ENCODE measurements at regions not wholly inside any gene's neighbourhood (a gene's known extent, or its start where the extent isn't known, plus 50 kb on each side); places are given as distances from the start of the nearest gene placed in this dataset.

- H3K9ac ChIP-seq (ENCODE audit: control insufficient read depth, extremely low read depth, insufficient read depth, low read length) = no peak overlapping the region
- no peak overlapping the region for H3K4me3 ChIP-seq (ENCODE audit: control insufficient read depth in 2 of 3, extremely low read depth in 1 of 3, insufficient read depth in 2 of 3, low read depth in 1 of 3, low read length in 3 of 3)
- DNase-seq (ENCODE audit: low read depth, low spot score) (no peak), FAIRE-seq (no peak)
- H3K4me1 ChIP-seq (ENCODE audit: control insufficient read depth, extremely low read depth, insufficient read depth, low read length) = no peaks in the 10 kb centered on the region
- H3K9me3 ChIP-seq (ENCODE audit: control insufficient read depth, low read depth, low read length) = no peaks in the 10 kb centered on the region
- no peaks in the 10 kb centered on the region for H3K36me3 ChIP-seq (ENCODE audit: control insufficient read depth in 2 of 2, extremely low read depth in 1 of 2, insufficient read depth in 2 of 2, low read length in 2 of 2)
- dilution Hi-C loops (cut with MboI; ENCODE audit: extremely low pct_ligation_motif_present, low sequenced_read_pairs) = no loop called here
- no peak overlapping the region for H2AFZ ChIP-seq (ENCODE audit: control insufficient read depth, low read length)
- no peaks in the 10 kb centered on the region for H3K27me3 ChIP-seq (ENCODE audit: control insufficient read depth, extremely low read depth, insufficient read depth, low read length)
- H3K9me1 ChIP-seq (ENCODE audit: control insufficient read depth, extremely low read depth, insufficient read depth, low read length) = no peaks in the 10 kb centered on the region
- H3K4me2 ChIP-seq (ENCODE audit: control insufficient read depth, extremely low read depth, insufficient read depth, low read depth, low read length) = no peak overlapping the region
- no peaks in the 10 kb centered on the region for H3K79me2 ChIP-seq (ENCODE audit: control insufficient read depth, insufficient read depth, low read length)
- no peaks in the 10 kb centered on the region for H4K20me1 ChIP-seq (ENCODE audit: control insufficient read depth, extremely low read depth, insufficient read depth, low read length)
- no peak overlapping the region for H3K27ac ChIP-seq (ENCODE audit: control insufficient read depth, insufficient read depth, low read length)
- TF ChIP-seq CTCF (optimal IDR thresholded peaks at IDR 0.05 in 1 of 3, IDR thresholded peaks at IDR 0.05 in 1 of 3, conservative IDR thresholded peaks at IDR 0.05 in 1 of 3; ENCODE audit: extremely low read depth in 1 of 3, insufficient read depth in 2 of 3, low read length in 3 of 3) = no peak
- TF ChIP-seq EZH2 (IDR thresholded peaks at IDR 0.05; ENCODE audit: low read length) = no peak
Measured at GRCh38 chr11:96841792-96842191, 452.0 kb downstream of the JRKL start.

- Histone ChIP-seq H3K79me2 (ENCODE audit: control insufficient read depth, insufficient read depth, low read length) (no peaks in the 10 kb centered on the region), H3K4me3 (ENCODE audit: control insufficient read depth in 2 of 3, extremely low read depth in 1 of 3, insufficient read depth in 2 of 3, low read depth in 1 of 3, low read length in 3 of 3) (no peak overlapping the region), H4K20me1 (ENCODE audit: control insufficient read depth, extremely low read depth, insufficient read depth, low read length) (no peaks in the 10 kb centered on the region), H3K9me1 (ENCODE audit: control insufficient read depth, extremely low read depth, insufficient read depth, low read length) (no peaks in the 10 kb centered on the region), H3K36me3 (ENCODE audit: control insufficient read depth in 2 of 2, extremely low read depth in 1 of 2, insufficient read depth in 2 of 2, low read length in 2 of 2) (no peaks in the 10 kb centered on the region), H3K9ac (ENCODE audit: control insufficient read depth, extremely low read depth, insufficient read depth, low read length) (no peak overlapping the region), H3K4me2 (ENCODE audit: control insufficient read depth, extremely low read depth, insufficient read depth, low read depth, low read length) (no peak overlapping the region), H3K4me1 (ENCODE audit: control insufficient read depth, extremely low read depth, insufficient read depth, low read length) (no peaks in the 10 kb centered on the region), H3K9me3 (ENCODE audit: control insufficient read depth, low read depth, low read length) (no peaks in the 10 kb centered on the region), H3K27me3 (ENCODE audit: control insufficient read depth, extremely low read depth, insufficient read depth, low read length) (no peaks in the 10 kb centered on the region), H2AFZ (ENCODE audit: control insufficient read depth, low read length) (no peak overlapping the region), H3K27ac (ENCODE audit: control insufficient read depth, insufficient read depth, low read length) (no peak overlapping the region)
- FAIRE-seq (no peak), DNase-seq (ENCODE audit: low read depth, low spot score) (no peak)
- TF ChIP-seq CTCF (optimal IDR thresholded peaks at IDR 0.05 in 1 of 3, IDR thresholded peaks at IDR 0.05 in 1 of 3, conservative IDR thresholded peaks at IDR 0.05 in 1 of 3; ENCODE audit: extremely low read depth in 1 of 3, insufficient read depth in 2 of 3, low read length in 3 of 3) = no peak
- no peak for TF ChIP-seq EZH2 (IDR thresholded peaks at IDR 0.05; ENCODE audit: low read length)
- dilution Hi-C loops (cut with MboI; ENCODE audit: extremely low pct_ligation_motif_present, low sequenced_read_pairs) = no loop called here
Measured at GRCh38 chr11:96842731-96843130, 452.9 kb downstream of the JRKL start.
